BLaER1 treated with 17β-estradiol and CSF1 and Interleukin-3, amounts not matched to agents 10 nM and 100 nM (cell line): ENCODE measurements at regions not wholly inside any gene's neighbourhood (a gene's known extent, or its start where the extent isn't known, plus 50 kb on each side); places are given as distances from the start of the nearest gene placed in this dataset.

ENCODE experiments used
- H3K27ac ChIP-seq, 11 experiments: shearing (Covaris generic); formaldehyde crosslinking; 2 replicates each; pipeline ENCODE4 v1.8.1; 2022
- H3K27me3 ChIP-seq, 11 experiments: shearing (Covaris generic); formaldehyde crosslinking; 2 replicates each; pipeline ENCODE4 v1.8.1; 2022
- H3K36me3 ChIP-seq, 11 experiments: shearing (Covaris generic); formaldehyde crosslinking; 2 replicates each; pipeline ENCODE4 v1.8.1; 2022
- H3K4me1 ChIP-seq, 10 experiments: shearing (Covaris generic); formaldehyde crosslinking; 2 replicates each; pipeline ENCODE4 v1.8.1; 2022
- H3K4me2 ChIP-seq, 11 experiments: shearing (Covaris generic); formaldehyde crosslinking; 2 replicates each; pipeline ENCODE4 v1.8.1; 2022
- H3K4me3 ChIP-seq, 10 experiments: shearing (Covaris generic); formaldehyde crosslinking; 2 replicates each; pipeline ENCODE4 v1.8.1; 2022
- H3K9ac ChIP-seq, 11 experiments: shearing (Covaris generic); formaldehyde crosslinking; 2 replicates each; pipeline ENCODE4 v1.8.1; 2022
- H3K9me3 ChIP-seq, 11 experiments: shearing (Covaris generic); formaldehyde crosslinking; replicated peaks in 1 of 11; 2 replicates each; pipeline ENCODE4 v1.8.1; 2022
- H4K20me1 ChIP-seq, 11 experiments: shearing (Covaris generic); formaldehyde crosslinking; 2 replicates each; pipeline ENCODE4 v1.8.1; 2022
- Cebpa-rat ChIP-seq, 11 experiments: shearing (Covaris generic); IDR thresholded peaks; 2 replicates each; pipeline ENCODE4 v1.8.1; 2022

DNA sequence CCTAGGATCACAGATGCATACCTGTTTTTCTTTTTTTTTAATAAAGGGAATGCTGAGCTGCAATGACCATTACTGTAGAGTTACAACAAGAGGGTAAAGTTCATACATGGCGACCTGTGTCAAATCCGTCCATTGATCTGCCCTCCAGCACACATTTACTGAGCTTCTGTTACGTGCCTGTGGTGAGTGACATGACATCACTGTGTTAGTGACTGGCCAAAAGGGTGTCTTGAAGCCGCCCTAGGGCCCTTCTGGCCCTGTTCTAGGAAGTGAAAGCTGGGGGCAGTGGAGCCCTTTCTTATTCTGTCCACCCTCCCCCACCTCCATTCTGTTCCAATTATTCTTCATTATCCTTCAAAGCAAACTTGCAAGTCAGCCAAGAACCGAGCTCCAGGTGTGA, 66.3 kb downstream of the ZIC5 start:
- Histone ChIP-seq H3K4me3 (no peak overlapping the region), H3K27me3 (no peaks in the 10 kb centered on the region), H3K9ac (no peak overlapping the region), H3K36me3 (no peaks in the 10 kb centered on the region), H3K27ac (no peak overlapping the region), H3K4me1 (peaks cover 0 to 7% (median 0%) of the 10 kb centered on the region in 10 experiments; a peak in 1 of 20 replicates), H3K4me2 (0 out of 22 replicates have a peak overlapping the region, but pooled peaks of 1 of the 11 experiments have one; percentile 19), H4K20me1 (no peaks in the 10 kb centered on the region), H3K9me3 (no peaks in the 10 kb centered on the region)
- no peak for TF ChIP-seq Cebpa-rat (IDR thresholded peaks at IDR 0.05)

DNA sequence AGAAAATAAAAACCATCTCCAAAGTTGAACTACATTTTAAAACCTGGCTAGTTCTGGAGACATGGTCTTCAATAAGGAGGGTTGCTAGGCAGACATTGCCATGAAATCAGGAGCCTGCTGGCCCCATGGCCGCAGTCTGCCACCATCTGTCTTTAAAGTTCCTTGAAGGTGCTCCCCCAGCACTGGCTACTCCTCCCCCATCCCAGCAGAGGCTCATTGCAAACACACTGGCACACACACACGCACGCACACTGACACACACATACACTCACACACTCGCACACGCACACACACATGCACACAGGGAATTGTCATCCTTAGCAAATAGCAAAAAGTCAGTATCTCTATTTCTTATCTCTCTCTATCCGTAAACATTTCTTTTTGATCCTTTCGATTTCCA, 68.4 kb downstream of the ZIC5 start:
- no peak overlapping the region for H3K4me2 ChIP-seq
- no peaks in the 10 kb centered on the region for H3K9me3 ChIP-seq
- H3K9ac ChIP-seq, result no peak overlapping the region
- no peaks in the 10 kb centered on the region for H3K36me3 ChIP-seq
- H3K27ac ChIP-seq, result no peak overlapping the region
- peaks cover 0 to 5% (median 0%) of the 10 kb centered on the region in 11 experiments; a peak in 1 of 22 replicates for H3K27me3 ChIP-seq
- no peak overlapping the region for H3K4me3 ChIP-seq
- no peaks in the 10 kb centered on the region for H4K20me1 ChIP-seq
- no peak for TF ChIP-seq Cebpa-rat (IDR thresholded peaks at IDR 0.05)
- peaks cover 0 to 7% (median 0%) of the 10 kb centered on the region in 10 experiments; a peak in 1 of 20 replicates for H3K4me1 ChIP-seq

DNA sequence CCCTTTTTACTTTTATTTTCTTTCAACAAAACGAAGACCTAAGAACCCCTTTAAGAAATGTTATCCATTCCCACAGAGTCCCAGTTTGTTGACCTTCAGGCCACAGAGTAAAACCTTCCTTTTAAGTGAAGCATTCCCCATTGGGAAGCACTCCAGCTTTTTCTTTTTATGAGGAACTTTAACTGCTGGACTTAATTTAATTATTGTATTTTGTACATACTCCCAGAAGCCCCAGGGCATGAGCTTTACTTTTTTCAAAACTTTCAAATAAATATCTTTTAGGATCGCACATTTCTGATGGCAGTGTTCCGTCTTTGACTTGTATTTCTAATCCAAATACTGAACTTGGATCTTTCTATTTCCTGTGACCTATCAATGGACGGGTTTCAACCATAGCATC, 68.9 kb downstream of the ZIC5 start:
- no peak overlapping the region for H3K27ac ChIP-seq
- H3K9ac ChIP-seq, result no peak overlapping the region
- no peak overlapping the region for H3K4me3 ChIP-seq
- peaks cover 0 to 8% (median 0%) of the 10 kb centered on the region in 11 experiments; a peak in 5 of 22 replicates for H3K27me3 ChIP-seq
- H4K20me1 ChIP-seq, result no peaks in the 10 kb centered on the region
- H3K4me1 ChIP-seq, result peaks cover 0 to 7% (median 0%) of the 10 kb centered on the region in 10 experiments; a peak in 1 of 20 replicates
- no peaks in the 10 kb centered on the region for H3K9me3 ChIP-seq
- no peaks in the 10 kb centered on the region for H3K36me3 ChIP-seq
- TF ChIP-seq Cebpa-rat (IDR thresholded peaks at IDR 0.05), result no peak
- H3K4me2 ChIP-seq, result no peak overlapping the region

DNA sequence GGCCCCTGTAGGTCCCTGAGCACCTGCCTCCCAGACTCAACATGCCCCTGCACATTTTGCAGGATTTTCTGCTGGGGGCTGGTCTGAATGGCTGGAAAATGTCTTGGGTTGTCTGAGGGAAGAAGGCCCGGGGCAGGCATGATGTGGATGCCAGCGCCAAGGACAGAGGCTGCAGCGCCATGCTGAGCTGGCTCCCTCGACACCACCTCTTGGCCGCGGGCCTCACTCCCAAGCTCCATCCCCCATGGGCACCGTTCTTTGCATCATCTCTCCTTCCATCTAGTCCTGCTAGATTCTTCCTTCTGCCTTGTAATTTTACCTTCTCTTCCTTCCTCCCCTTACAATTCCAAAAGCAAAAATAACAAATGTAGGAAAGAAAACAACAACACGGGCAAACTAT, 70.6 kb downstream of the ZIC5 start:
- TF ChIP-seq Cebpa-rat (IDR thresholded peaks at IDR 0.05), result no peak
- Histone ChIP-seq H3K9me3 (peaks cover 8 to 12% (median 9%) of the 10 kb centered on the region in 11 experiments), H3K4me3 (no peak overlapping the region), H3K9ac (no peak overlapping the region), H3K27ac (no peak overlapping the region), H3K27me3 (peaks cover 14 to 25% (median 15%) of the 10 kb centered on the region in 11 experiments), H3K36me3 (peaks cover 0 to 3% (median 0%) of the 10 kb centered on the region in 11 experiments; a peak in 1 of 22 replicates), H3K4me2 (no peak overlapping the region), H4K20me1 (no peaks in the 10 kb centered on the region), H3K4me1 (peaks cover 0 to 7% (median 0%) of the 10 kb centered on the region in 10 experiments; a peak in 1 of 20 replicates)

DNA sequence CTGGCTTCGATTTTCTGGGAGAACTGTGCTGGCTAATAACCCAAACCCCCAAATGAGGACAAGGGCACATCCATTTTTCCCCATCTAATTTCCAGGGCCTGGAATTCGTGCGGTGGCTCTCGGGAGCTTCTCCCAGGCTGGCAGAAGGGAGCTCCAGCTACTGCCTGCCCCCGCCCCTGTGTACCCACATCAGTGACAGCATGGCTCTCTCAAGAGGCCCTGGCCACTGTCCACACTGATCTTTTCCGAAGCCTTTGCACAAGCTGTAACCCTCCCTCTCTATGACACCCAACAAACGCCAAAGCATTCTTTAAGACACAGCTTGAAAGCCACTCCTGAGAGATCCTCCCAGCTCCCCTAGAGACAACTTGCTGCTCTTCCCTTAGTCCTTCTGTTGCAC, 73.1 kb downstream of the ZIC5 start:
- Histone ChIP-seq H3K4me1 (no peaks in the 10 kb centered on the region), H3K4me2 (no peak overlapping the region), H3K27ac (no peak overlapping the region), H3K27me3 (peaks cover 36 to 50% (median 40%) of the 10 kb centered on the region in 11 experiments), H3K9me3 (peaks cover 22 to 26% (median 24%) of the 10 kb centered on the region in 11 experiments), H3K36me3 (peaks cover 0 to 12% (median 0%) of the 10 kb centered on the region in 11 experiments; a peak in 3 of 22 replicates), H4K20me1 (no peaks in the 10 kb centered on the region), H3K4me3 (no peak overlapping the region), H3K9ac (no peak overlapping the region)
- TF ChIP-seq Cebpa-rat (IDR thresholded peaks at IDR 0.05), result no peak

DNA sequence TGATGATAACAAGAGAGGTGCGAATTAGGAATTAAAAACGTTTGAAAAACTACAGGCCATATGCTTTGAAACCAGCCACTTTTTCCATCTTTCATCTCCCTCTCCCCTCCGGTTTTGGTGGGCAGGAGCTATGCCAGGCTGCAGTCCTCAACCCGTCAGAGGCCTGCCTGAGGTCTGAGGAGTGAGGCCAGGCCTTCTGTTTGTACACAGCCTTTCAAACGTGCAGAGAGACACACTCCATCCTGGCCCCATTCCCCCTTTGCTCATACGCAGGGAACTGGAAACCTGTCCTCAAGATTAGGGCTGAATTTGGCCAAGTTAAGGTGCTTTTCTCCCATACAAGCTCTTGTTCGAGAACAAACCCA, 74.5 kb downstream of the ZIC5 start:
- TF ChIP-seq Cebpa-rat (IDR thresholded peaks at IDR 0.05), result no peak
- H3K4me1 ChIP-seq, result no peaks in the 10 kb centered on the region
- H4K20me1 ChIP-seq, result no peaks in the 10 kb centered on the region
- no peak overlapping the region for H3K4me3 ChIP-seq
- H3K36me3 ChIP-seq, result peaks cover 0 to 12% (median 0%) of the 10 kb centered on the region in 11 experiments; a peak in 3 of 22 replicates
- H3K9me3 ChIP-seq, result peaks cover 22 to 26% (median 24%) of the 10 kb centered on the region in 11 experiments
- H3K9ac ChIP-seq, result no peak overlapping the region
- no peak overlapping the region for H3K4me2 ChIP-seq
- H3K27me3 ChIP-seq, result peaks cover 36 to 53% (median 40%) of the 10 kb centered on the region in 11 experiments
- H3K27ac ChIP-seq, result no peak overlapping the region

DNA sequence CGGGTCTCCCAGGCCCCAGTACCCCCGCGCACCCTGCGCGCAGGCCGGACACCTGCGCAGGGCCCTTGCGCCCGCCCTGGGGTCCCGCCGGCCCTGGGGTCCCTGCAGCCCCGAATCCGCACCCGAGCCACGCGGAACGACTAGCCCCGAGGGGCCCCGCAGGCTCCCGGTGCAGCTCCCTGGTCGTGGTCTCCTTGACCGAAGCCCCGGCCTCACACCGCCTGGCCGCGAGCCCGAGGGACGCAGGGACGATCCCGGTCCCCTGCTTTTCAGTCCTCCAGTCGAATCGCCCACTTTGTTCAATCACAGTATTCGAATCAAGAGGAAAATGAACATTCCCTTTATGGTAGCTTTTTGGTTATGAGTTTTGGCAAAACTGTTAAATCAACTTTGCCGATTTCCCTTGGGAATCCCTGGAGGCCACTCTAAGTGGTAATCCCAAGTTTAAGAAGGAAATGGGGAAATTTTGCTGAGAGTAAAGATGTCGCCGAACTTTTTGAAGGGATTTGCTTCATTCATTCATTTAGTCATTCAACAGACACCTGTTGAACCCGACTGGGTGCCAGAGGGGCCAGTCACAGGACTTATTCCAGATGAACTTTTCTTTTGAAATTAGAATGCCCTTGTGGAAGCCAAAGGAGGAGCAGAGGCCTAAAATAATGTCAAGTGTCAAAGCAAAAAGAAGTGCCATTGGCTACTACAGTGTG, 75.0 kb downstream of the ZIC5 start:
- H4K20me1 ChIP-seq, result no peaks in the 10 kb centered on the region
- H3K36me3 ChIP-seq, result peaks cover 0 to 12% (median 0%) of the 10 kb centered on the region in 11 experiments; a peak in 3 of 22 replicates
- H3K27ac ChIP-seq, result no peak overlapping the region
- H3K4me3 ChIP-seq, result peak overlapping the region in 3 of 10 experiments; percentile 12 to 33 (median 25); a peak in 3 of 20 replicates
- no peaks in the 10 kb centered on the region for H3K4me1 ChIP-seq
- H3K4me2 ChIP-seq, result no peak overlapping the region
- no peak for TF ChIP-seq Cebpa-rat (IDR thresholded peaks at IDR 0.05)
- peaks cover 22 to 26% (median 24%) of the 10 kb centered on the region in 11 experiments for H3K9me3 ChIP-seq
- peaks cover 36 to 53% (median 40%) of the 10 kb centered on the region in 11 experiments for H3K27me3 ChIP-seq
- no peak overlapping the region for H3K9ac ChIP-seq

DNA sequence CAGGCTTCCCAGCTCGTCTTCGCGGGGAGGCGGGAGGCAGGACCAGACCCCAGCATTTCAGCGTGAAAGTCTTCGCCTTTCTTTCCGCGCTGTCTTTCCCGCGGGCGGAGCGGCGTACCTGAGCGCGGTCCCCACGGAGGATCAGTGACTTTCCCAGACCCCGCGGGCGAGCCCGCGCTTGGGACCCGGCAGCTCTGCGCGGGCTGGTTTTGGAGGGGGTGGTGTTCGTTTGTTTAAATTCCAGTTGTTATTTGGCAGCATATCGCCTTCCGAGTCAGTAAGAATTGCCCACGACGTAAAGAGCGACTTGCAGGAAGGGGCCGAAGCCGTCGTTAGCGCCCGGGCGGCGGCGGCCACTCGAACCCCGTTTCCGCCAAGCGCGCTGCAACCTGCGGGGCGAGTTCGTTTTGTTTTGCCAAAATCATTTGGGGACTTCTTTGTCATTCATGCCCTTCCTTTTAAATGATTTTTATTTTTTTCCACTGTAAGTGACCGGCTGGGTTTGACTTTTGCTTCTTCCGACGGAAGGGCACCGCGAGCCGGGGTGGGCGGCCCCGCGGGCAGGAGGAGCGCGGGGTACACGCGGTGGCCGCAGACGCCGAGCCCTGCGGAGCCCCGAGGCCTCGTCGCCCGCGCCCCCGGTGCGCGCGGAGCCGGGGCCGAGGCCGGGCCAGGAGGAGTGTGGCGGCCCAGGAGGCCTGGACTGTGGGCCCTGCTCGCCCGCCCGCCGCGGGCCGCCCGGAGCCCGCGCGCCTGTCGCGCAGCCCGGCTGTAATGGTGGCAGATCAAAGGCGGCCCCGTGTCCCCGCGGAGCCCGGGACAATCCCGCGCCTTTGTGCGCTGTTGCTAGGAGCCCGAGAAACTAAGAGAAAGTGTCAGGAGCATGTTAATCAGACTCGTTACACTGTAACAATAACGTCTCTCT, 75.9 kb downstream of the ZIC5 start:
- Histone ChIP-seq H3K4me1 (no peaks in the 10 kb centered on the region), H3K4me3 (peak overlapping the region in 7 of 10 experiments; percentile 12 to 36 (median 31); a peak in 10 of 20 replicates), H4K20me1 (no peaks in the 10 kb centered on the region), H3K4me2 (no peak overlapping the region), H3K9me3 (peaks cover 22 to 26% (median 24%) of the 10 kb centered on the region in 11 experiments), H3K36me3 (peaks cover 0 to 12% (median 0%) of the 10 kb centered on the region in 11 experiments; a peak in 3 of 22 replicates), H3K27me3 (peaks cover 36 to 53% (median 40%) of the 10 kb centered on the region in 11 experiments), H3K27ac (no peak overlapping the region), H3K9ac (no peak overlapping the region)
- no peak for TF ChIP-seq Cebpa-rat (IDR thresholded peaks at IDR 0.05)
